ENCODE measurements at regions not wholly inside any gene's neighbourhood (a gene's known extent, or its start where the extent isn't known, plus 50 kb on each side); places are given as distances from the start of the nearest gene placed in this dataset.

GRCh38 chr1:191585095-191585494 is 573.2 kb upstream of the RGS18 start:
- TF ChIP-seq CTCF (conservative IDR thresholded peaks at IDR 0.05 in 1 of 2, IDR thresholded peaks at IDR 0.05 in 1 of 2; ENCODE audit: low read depth in 1 of 2, low read length in 2 of 2) (no peak), EZH2 (IDR thresholded peaks at IDR 0.05; ENCODE audit: low read length, missing control alignments) (no peak)

Measured in fibroblast of lung (primary cell).